Activated naive CD8-positive, alpha-beta T cell treated with anti-CD3 and anti-CD28 coated beads, Interleukin-2, amount 50 U/mL, for 24 hours (primary cell): ENCODE measurements at regions not wholly inside any gene's neighbourhood (a gene's known extent, or its start where the extent isn't known, plus 50 kb on each side); places are given as distances from the start of the nearest gene placed in this dataset.

ENCODE experiments used
- ATAC-seq: fragments of 150-1000 bp; cut with Tn5 transposase; one replicate; pipeline ENCODE4 v1.10.0; 2021
- DNase-seq: peaks from one replicate; pipeline ENCODE4 v3.0.0; 2021
- H3K27ac Mint-ChIP-seq: one replicate; pipeline ENCODE4 v1.8.0; 2021; ENCODE audit warnings: mild to moderate bottlenecking, mixed read lengths
- H3K27me3 Mint-ChIP-seq: one replicate; pipeline ENCODE4 v1.8.0; 2021; ENCODE audit warnings: mixed read lengths
- H3K36me3 Mint-ChIP-seq: one replicate; pipeline ENCODE4 v1.8.0; 2021; ENCODE audit warnings: low read depth, mixed read lengths
- H3K4me1 Mint-ChIP-seq: one replicate; pipeline ENCODE4 v1.8.0; 2021; ENCODE audit warnings: mixed read lengths
- H3K4me3 Mint-ChIP-seq: one replicate; pipeline ENCODE4 v1.8.0; 2021; ENCODE audit warnings: mild to moderate bottlenecking, moderate library complexity, mixed read lengths
- H3K9me3 Mint-ChIP-seq: one replicate; pipeline ENCODE4 v1.8.0; 2021; ENCODE audit warnings: mixed read lengths

GRCh38 chr5:124873188-124873587 lies 126.7 kb upstream of the ZNF608 start:
- Mint-ChIP-seq H3K36me3 (no peaks in the 10 kb centered on the region), H3K27me3 (no peaks in the 10 kb centered on the region), H3K27ac (no peak overlapping the region), H3K9me3 (peaks cover 4% of the 10 kb centered on the region), H3K4me3 (no peak overlapping the region), H3K4me1 (no peaks in the 10 kb centered on the region)
- ATAC-seq (no peak), DNase-seq (no peak)

GRCh38 chr5:124873713-124874112 lies 127.3 kb upstream of the ZNF608 start:
- ATAC-seq (no peak), DNase-seq (no peak)
- Mint-ChIP-seq H3K27me3 (no peaks in the 10 kb centered on the region), H3K36me3 (no peaks in the 10 kb centered on the region), H3K27ac (no peak overlapping the region), H3K9me3 (peaks cover 4% of the 10 kb centered on the region), H3K4me3 (no peak overlapping the region), H3K4me1 (no peaks in the 10 kb centered on the region)

GRCh38 chr5:124876566-124876965 lies 130.1 kb upstream of the ZNF608 start:
- Mint-ChIP-seq H3K27ac (no peak overlapping the region), H3K27me3 (no peaks in the 10 kb centered on the region), H3K9me3 (peaks cover 4% of the 10 kb centered on the region), H3K4me1 (peaks cover 2% of the 10 kb centered on the region), H3K36me3 (no peaks in the 10 kb centered on the region), H3K4me3 (no peak overlapping the region)
- DNase-seq: no peak
- no peak for ATAC-seq

- Mint-ChIP-seq H3K27me3 (no peaks in the 10 kb centered on the region), H3K4me1 (peaks cover 2% of the 10 kb centered on the region), H3K4me3 (no peak overlapping the region), H3K9me3 (peaks cover 4% of the 10 kb centered on the region), H3K27ac (no peak overlapping the region), H3K36me3 (no peaks in the 10 kb centered on the region)
- no peak for ATAC-seq
- no peak for DNase-seq
Observed at GRCh38 chr5:124876983-124877382, 130.5 kb upstream of the ZNF608 start.

DNA sequence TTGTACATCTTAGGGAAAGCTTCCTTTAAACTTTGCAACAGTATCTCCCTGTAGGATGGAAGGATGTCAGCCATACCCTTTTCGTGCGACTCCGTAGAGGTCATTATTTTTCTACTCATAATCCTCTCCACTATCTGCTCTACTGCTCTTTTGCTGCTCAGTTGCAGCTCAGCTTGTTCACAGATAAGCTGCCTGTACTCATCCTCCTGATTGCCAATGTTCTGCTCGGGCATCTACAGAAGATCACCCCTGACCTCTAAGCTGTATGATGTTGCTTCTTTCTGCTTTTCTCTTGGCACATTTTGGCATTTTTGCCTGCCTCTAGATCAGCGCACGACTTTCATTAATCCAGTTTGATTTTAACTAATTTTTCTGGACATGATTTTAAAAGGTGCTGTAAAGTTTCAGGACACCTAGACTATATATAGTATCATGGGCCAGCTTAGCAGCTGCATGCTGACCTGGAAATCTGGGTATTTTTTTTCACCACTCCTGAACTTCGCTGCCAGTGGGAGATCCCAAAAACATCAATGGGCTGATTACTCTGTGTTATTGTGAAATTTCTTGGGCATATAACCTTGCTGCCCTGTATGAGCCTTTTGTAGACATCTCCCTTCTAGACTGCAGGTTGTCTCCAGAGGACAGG lies 131.2 kb upstream of the ZNF608 start:
- no peak overlapping the region for H3K4me3 Mint-ChIP-seq

GRCh38 chr5:124878583-124879342 lies 132.3 kb upstream of the ZNF608 start:
- H3K9me3 Mint-ChIP-seq: peaks cover 4% of the 10 kb centered on the region
- no peak overlapping the region for H3K27ac Mint-ChIP-seq
- H3K4me1 Mint-ChIP-seq: peaks cover 2% of the 10 kb centered on the region
- no peaks in the 10 kb centered on the region for H3K36me3 Mint-ChIP-seq
- H3K4me3 Mint-ChIP-seq: no peak overlapping the region
- H3K27me3 Mint-ChIP-seq: no peaks in the 10 kb centered on the region
- no peak for DNase-seq
- no peak for ATAC-seq

More for the DNA sequence above, 131.2 kb upstream of the ZNF608 start:
- no peaks in the 10 kb centered on the region for H3K36me3 Mint-ChIP-seq
- no peak for ATAC-seq
- H3K27me3 Mint-ChIP-seq: no peaks in the 10 kb centered on the region
- DNase-seq: no peak
- no peak overlapping the region for H3K27ac Mint-ChIP-seq
- H3K4me1 Mint-ChIP-seq: peaks cover 2% of the 10 kb centered on the region
- H3K9me3 Mint-ChIP-seq: peaks cover 4% of the 10 kb centered on the region

- ATAC-seq: no peak
- no peak for DNase-seq
- Mint-ChIP-seq H3K27ac (no peak overlapping the region), H3K27me3 (no peaks in the 10 kb centered on the region), H3K9me3 (peaks cover 8% of the 10 kb centered on the region), H3K4me3 (no peak overlapping the region), H3K4me1 (peaks cover 2% of the 10 kb centered on the region), H3K36me3 (no peaks in the 10 kb centered on the region)
Observed at GRCh38 chr5:124880903-124881697, 134.7 kb upstream of the ZNF608 start.

DNA sequence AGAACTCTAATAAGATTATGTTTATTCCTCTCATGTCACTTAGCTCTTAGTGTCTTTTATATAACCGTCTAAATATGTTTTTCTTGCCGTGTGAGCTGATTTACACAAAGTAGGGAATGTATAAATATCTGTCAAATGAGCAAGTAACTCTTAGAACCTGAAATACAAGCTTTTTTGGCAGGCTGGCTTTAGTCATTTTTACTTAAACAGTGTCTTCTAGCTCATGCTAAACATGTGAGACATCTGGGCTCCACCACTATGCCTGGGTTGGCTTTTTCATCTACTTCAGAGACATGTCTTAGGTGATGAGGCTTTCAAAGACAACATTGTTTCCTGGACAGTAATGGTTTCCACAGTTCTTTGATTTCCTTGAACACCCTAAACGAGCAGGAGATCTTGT lies 137.2 kb upstream of the ZNF608 start:
- H3K4me3 Mint-ChIP-seq: no peak overlapping the region
- ATAC-seq (no peak), DNase-seq (no peak)
- peaks cover 2% of the 10 kb centered on the region for H3K4me1 Mint-ChIP-seq
- peaks cover 8% of the 10 kb centered on the region for H3K9me3 Mint-ChIP-seq
- no peaks in the 10 kb centered on the region for H3K27me3 Mint-ChIP-seq
- no peak overlapping the region for H3K27ac Mint-ChIP-seq
- H3K36me3 Mint-ChIP-seq: no peaks in the 10 kb centered on the region

- H3K27me3 Mint-ChIP-seq: no peaks in the 10 kb centered on the region
- no peaks in the 10 kb centered on the region for H3K4me1 Mint-ChIP-seq
- no peak overlapping the region for H3K27ac Mint-ChIP-seq
- H3K9me3 Mint-ChIP-seq: peaks cover 8% of the 10 kb centered on the region
- no peaks in the 10 kb centered on the region for H3K36me3 Mint-ChIP-seq
- no peak for DNase-seq
- H3K4me3 Mint-ChIP-seq: no peak overlapping the region
- ATAC-seq: no peak
Observed at GRCh38 chr5:124884114-124884513, 137.7 kb upstream of the ZNF608 start.

DNA sequence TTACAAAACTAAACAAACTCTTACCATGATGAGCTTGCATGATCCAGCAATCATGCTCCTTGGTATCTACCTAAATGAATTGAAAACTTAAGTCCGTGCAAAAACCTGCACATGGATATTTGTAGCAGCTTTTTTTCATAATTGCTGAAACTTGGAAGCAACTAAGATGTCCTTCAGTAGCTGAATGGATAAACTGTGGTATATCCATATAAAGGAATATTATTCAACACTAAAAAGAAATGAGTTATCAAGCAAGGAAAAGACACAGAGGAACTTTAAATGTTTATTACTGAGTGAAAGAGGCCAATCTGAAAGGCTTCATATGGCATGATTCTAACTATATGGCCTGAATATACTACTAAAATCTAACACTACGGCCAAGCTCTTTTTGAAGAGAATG lies 139.1 kb upstream of the ZNF608 start:
- Mint-ChIP-seq H3K27me3 (no peaks in the 10 kb centered on the region), H3K4me3 (no peak overlapping the region), H3K36me3 (no peaks in the 10 kb centered on the region), H3K27ac (no peak overlapping the region), H3K4me1 (no peaks in the 10 kb centered on the region), H3K9me3 (peaks cover 8% of the 10 kb centered on the region)
- ATAC-seq: no peak
- no peak for DNase-seq

- Mint-ChIP-seq H3K27me3 (no peaks in the 10 kb centered on the region), H3K4me3 (no peak overlapping the region), H3K36me3 (no peaks in the 10 kb centered on the region), H3K27ac (no peak overlapping the region), H3K9me3 (peaks cover 8% of the 10 kb centered on the region), H3K4me1 (no peaks in the 10 kb centered on the region)
- no peak for DNase-seq
- no peak for ATAC-seq
Observed at GRCh38 chr5:124887223-124887622, 140.8 kb upstream of the ZNF608 start.

DNA sequence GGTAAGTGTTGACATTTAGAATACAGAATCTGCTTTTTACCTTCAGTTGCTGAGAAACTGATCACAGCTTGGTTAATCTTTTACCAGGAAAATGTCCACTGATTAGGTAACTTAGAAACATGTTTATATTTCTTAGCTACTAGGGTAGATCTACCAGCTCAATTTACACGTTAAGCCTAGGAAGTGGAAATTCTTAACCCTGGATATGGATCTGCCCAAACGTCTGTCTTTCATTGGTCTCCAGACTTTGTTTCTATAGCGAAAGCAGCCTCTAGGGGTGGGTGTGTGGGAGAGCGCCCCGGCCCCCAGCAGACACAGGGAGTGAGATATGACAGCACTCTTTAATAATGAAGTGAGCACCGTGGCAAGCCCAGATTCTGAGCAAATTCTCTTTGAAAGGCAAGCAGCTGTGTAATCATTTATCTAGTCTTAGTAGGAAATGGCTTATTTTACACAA lies 141.6 kb upstream of the ZNF608 start:
- H3K27me3 Mint-ChIP-seq: no peaks in the 10 kb centered on the region
- H3K4me3 Mint-ChIP-seq: no peak overlapping the region
- ATAC-seq (no peak), DNase-seq (no peak)
- no peaks in the 10 kb centered on the region for H3K36me3 Mint-ChIP-seq
- H3K9me3 Mint-ChIP-seq: peaks cover 8% of the 10 kb centered on the region
- H3K27ac Mint-ChIP-seq: no peak overlapping the region
- H3K4me1 Mint-ChIP-seq: no peaks in the 10 kb centered on the region

- H3K36me3 Mint-ChIP-seq: no peaks in the 10 kb centered on the region
- peaks cover 8% of the 10 kb centered on the region for H3K9me3 Mint-ChIP-seq
- no peak overlapping the region for H3K4me3 Mint-ChIP-seq
Observed at GRCh38 chr5:124888622-124889485, 142.4 kb upstream of the ZNF608 start.

GRCh38 chr5:124889486-124889825 lies 143.0 kb upstream of the ZNF608 start:
- ATAC-seq: no peak
- no peaks in the 10 kb centered on the region for H3K27me3 Mint-ChIP-seq

More at GRCh38 chr5:124888622-124889485, 142.4 kb upstream of the ZNF608 start:
- Mint-ChIP-seq H3K27ac (no peak overlapping the region), H3K27me3 (no peaks in the 10 kb centered on the region), H3K4me1 (no peaks in the 10 kb centered on the region)
- no peak for DNase-seq
- ATAC-seq: no peak

More at GRCh38 chr5:124889486-124889825, 143.0 kb upstream of the ZNF608 start:
- no peak overlapping the region for H3K27ac Mint-ChIP-seq
- no peaks in the 10 kb centered on the region for H3K4me1 Mint-ChIP-seq
- H3K4me3 Mint-ChIP-seq: no peak overlapping the region
- no peak for DNase-seq
- no peaks in the 10 kb centered on the region for H3K36me3 Mint-ChIP-seq
- H3K9me3 Mint-ChIP-seq: peaks cover 5% of the 10 kb centered on the region
